ENCODE measurements at regions not wholly inside any gene's neighbourhood (a gene's known extent, or its start where the extent isn't known, plus 50 kb on each side); places are given as distances from the start of the nearest gene placed in this dataset.
"Not testable (repeated sequence)": the region's sequence is repeated elsewhere in the genome, so short reads cannot be mapped to it uniquely, and the experiment has no call there.

DNA sequence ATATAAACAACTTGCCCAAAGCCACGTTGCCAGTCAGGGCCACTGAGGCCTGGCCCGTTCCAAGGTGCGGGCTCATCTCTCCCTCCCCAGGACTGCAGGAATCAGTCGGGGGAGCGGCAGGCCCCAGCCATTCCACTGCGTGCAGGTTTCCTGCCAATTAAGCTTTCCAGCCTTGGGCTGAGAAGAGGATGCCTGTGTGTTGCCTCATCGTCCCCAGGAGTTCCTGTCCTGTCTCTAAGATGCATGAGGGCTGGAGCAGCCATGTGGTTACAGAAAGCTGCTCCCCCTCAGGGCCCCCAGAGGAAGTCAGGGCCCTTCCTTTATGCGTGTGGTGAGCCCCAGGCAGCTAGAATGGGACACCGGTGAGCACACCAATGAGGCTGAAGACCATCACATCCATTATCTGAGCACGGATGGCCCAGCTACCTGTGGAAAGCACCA, 57.7 kb upstream of the METTL9 start:
- not testable (repeated sequence) for TF ChIP-seq CTCF, POLR2A (IDR thresholded peaks at IDR 0.05)
